ENCODE measurements at regions not wholly inside any gene's neighbourhood (a gene's known extent, or its start where the extent isn't known, plus 50 kb on each side); places are given as distances from the start of the nearest gene placed in this dataset.

DNA sequence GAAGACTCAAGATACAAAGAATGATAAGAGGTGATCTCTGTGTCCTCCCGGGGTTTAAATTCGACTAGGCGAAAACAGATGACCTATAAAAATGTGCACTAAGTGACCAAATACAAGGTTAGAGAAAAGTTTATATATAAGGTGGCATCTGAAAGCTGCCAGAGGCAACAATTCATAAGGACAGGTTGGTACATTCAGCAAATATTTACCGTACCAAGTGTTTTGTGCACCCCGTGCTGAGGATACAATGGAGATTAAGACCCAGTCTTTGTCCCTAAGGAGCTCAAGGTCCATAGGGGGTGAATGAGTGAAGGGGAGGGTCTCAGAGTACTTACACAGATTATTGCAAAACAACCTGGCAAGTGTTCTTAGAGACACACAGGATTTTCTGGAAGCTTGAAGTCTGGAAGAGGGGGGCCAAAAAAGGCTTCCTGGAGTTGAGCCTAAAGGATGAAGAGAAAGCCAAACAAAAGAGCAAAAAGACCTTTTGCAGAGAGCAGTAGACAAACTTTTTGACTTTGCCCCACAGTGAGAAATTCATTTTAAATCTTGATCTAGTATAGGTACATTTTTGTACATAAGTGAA, 71.4 kb upstream of the LRIG1 start:
- H3K4me3 ChIP-seq (ENCODE audit: low read depth, low read length), result no peak overlapping the region
- no peak overlapping the region for H4K12ac ChIP-seq (ENCODE audit: low read depth, low read length)
- H3K23ac ChIP-seq (ENCODE audit: low read length), result no peak overlapping the region

DNA sequence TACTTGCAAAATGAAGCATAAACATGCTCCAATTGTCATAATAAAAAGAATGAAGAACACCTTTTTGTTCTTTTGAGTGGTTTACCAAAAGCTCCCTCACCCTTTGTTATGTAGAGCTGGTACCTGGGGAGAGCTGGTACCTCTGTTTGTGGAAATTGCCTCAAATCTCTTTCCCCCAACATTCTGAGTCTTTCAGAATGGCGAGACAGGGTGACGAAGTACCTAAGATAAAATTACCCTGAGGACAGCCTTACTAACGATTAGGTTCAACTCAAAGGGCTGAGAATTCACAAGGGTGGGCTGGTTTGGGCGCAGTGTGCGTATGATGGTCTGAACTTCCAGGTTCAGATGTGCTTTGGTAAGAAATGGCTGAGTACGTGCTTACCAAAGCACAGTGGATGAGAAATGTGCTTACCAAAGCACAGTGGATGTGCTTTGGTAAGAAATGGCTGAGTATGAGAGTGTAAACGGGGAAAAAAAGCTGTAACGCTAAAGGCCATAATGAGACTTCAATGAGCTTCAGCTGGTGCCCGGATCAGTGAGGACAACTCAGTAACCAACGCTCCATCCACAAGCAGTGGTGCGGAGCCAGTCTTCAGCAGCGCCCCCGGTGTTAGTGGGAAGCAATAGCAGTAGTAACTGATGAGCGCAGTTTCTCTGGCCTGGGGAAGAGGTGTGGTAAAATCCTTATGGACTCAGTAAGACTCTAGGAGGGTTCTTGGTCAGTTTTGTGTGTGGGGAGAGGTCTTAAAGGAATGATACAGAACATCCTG, 72.3 kb upstream of the LRIG1 start:
- WGBS (ENCODE audit: extremely low coverage, insufficient coverage, insufficient read length), result no CpG with 5 or more reads among the region's 14 CpGs
- H3K4me1 ChIP-seq (ENCODE audit: control insufficient read depth in 1 of 2, insufficient read depth in 2 of 2, low read length in 2 of 2), result no peaks in the 10 kb centered on the region
- DNase-seq, result peak; percentile 39 to 66
- no peaks in the 10 kb centered on the region for H3K9me3 ChIP-seq (ENCODE audit: insufficient read depth, low read depth, low read length)
- H3K4me2 ChIP-seq (ENCODE audit: low read length), result peak overlapping the region; percentile 23
- H3K23ac ChIP-seq (ENCODE audit: low read length), result no peak overlapping the region
- H4K91ac ChIP-seq (ENCODE audit: low read depth, low read length), result no peak overlapping the region
- no peak overlapping the region for H3K14ac ChIP-seq (ENCODE audit: low read length)
- H2BK12ac ChIP-seq (ENCODE audit: low read length), result no peak overlapping the region
- H3K79me2 ChIP-seq (ENCODE audit: control insufficient read depth, insufficient read depth, low read length, poor library complexity), result no peaks in the 10 kb centered on the region
- no peaks in the 10 kb centered on the region for H3K36me3 ChIP-seq (ENCODE audit: control insufficient read depth in 1 of 2, insufficient read depth in 2 of 2, low read length in 2 of 2)
- no peak overlapping the region for H2AK5ac ChIP-seq (ENCODE audit: low read length)
- no peak overlapping the region for H3K27ac ChIP-seq (ENCODE audit: low read depth, low read length)
- H2AFZ ChIP-seq (ENCODE audit: insufficient read depth, low read length, poor library complexity), result no peak overlapping the region
- H4K8ac ChIP-seq (ENCODE audit: low read depth, low read length), result no peak overlapping the region
- H2BK5ac ChIP-seq (ENCODE audit: low read depth, low read length, poor library complexity), result no peak overlapping the region
- no peak overlapping the region for H3K4me3 ChIP-seq (ENCODE audit: low read depth, low read length)
- H3K4ac ChIP-seq (ENCODE audit: low read depth, low read length), result no peak overlapping the region
- no peak overlapping the region for H3K18ac ChIP-seq (ENCODE audit: low read length)
- H3K9ac ChIP-seq (ENCODE audit: low read length), result no peak overlapping the region
- no peak overlapping the region for H4K12ac ChIP-seq (ENCODE audit: low read depth, low read length)
- no peaks in the 10 kb centered on the region for H3K79me1 ChIP-seq (ENCODE audit: low read length)
- H3K27me3 ChIP-seq (ENCODE audit: insufficient read depth, low read length), result no peaks in the 10 kb centered on the region
- H2BK120ac ChIP-seq (ENCODE audit: insufficient read depth, low read length, poor library complexity), result no peak overlapping the region

More for the DNA sequence above, 71.4 kb upstream of the LRIG1 start:
- H3K4ac ChIP-seq (ENCODE audit: low read depth, low read length), result no peak overlapping the region
- H3K14ac ChIP-seq (ENCODE audit: low read length), result no peak overlapping the region
- H3K4me1 ChIP-seq (ENCODE audit: control insufficient read depth in 1 of 2, insufficient read depth in 2 of 2, low read length in 2 of 2), result no peaks in the 10 kb centered on the region
- H4K91ac ChIP-seq (ENCODE audit: low read depth, low read length), result no peak overlapping the region
- no CpG with 5 or more reads among the region's 5 CpGs for WGBS (ENCODE audit: extremely low coverage, insufficient coverage, insufficient read length)
- H2AK5ac ChIP-seq (ENCODE audit: low read length), result no peak overlapping the region
- no peaks in the 10 kb centered on the region for H3K36me3 ChIP-seq (ENCODE audit: control insufficient read depth in 1 of 2, insufficient read depth in 2 of 2, low read length in 2 of 2)
- DNase-seq, result no peak
- H3K79me2 ChIP-seq (ENCODE audit: control insufficient read depth, insufficient read depth, low read length, poor library complexity), result no peaks in the 10 kb centered on the region
- no peak overlapping the region for H2BK5ac ChIP-seq (ENCODE audit: low read depth, low read length, poor library complexity)
- H3K27ac ChIP-seq (ENCODE audit: low read depth, low read length), result no peak overlapping the region
- H3K9me3 ChIP-seq (ENCODE audit: insufficient read depth, low read depth, low read length), result no peaks in the 10 kb centered on the region
- no peaks in the 10 kb centered on the region for H3K27me3 ChIP-seq (ENCODE audit: insufficient read depth, low read length)
- no peak overlapping the region for H3K18ac ChIP-seq (ENCODE audit: low read length)
- H2BK12ac ChIP-seq (ENCODE audit: low read length), result no peak overlapping the region
- H2BK120ac ChIP-seq (ENCODE audit: insufficient read depth, low read length, poor library complexity), result no peak overlapping the region
- H3K4me2 ChIP-seq (ENCODE audit: low read length), result no peak overlapping the region
- H4K8ac ChIP-seq (ENCODE audit: low read depth, low read length), result no peak overlapping the region
- no peak overlapping the region for H3K9ac ChIP-seq (ENCODE audit: low read length)
- H2AFZ ChIP-seq (ENCODE audit: insufficient read depth, low read length, poor library complexity), result no peak overlapping the region
- H3K79me1 ChIP-seq (ENCODE audit: low read length), result no peaks in the 10 kb centered on the region

DNA sequence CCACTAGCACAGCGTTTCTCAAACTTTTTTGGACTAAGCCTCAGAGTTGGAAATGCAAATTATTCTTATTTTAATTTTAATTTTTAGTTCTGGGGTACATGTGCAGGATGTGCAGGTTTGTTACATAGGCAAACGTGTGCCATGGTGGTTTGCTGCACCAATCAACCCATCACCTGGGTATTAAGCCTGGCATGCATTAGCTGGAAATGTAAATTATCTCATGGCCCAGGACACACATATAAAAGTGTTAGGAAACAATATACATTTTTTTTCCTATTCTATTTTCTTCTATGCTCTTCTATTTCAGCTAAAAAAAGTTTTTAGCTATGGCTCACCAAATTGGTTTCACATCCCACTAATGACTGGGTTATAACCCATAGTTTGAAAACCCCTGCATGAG, 73.3 kb upstream of the LRIG1 start:
- H3K18ac ChIP-seq (ENCODE audit: low read length), result no peak overlapping the region
- H2BK12ac ChIP-seq (ENCODE audit: low read length), result no peak overlapping the region
- no peak overlapping the region for H3K4me3 ChIP-seq (ENCODE audit: low read depth, low read length)
- no peak overlapping the region for H4K91ac ChIP-seq (ENCODE audit: low read depth, low read length)
- H3K36me3 ChIP-seq (ENCODE audit: control insufficient read depth in 1 of 2, insufficient read depth in 2 of 2, low read length in 2 of 2), result no peaks in the 10 kb centered on the region
- H4K12ac ChIP-seq (ENCODE audit: low read depth, low read length), result no peak overlapping the region
- H3K9me3 ChIP-seq (ENCODE audit: insufficient read depth, low read depth, low read length), result no peaks in the 10 kb centered on the region
- DNase-seq, result no peak
- no peaks in the 10 kb centered on the region for H3K79me2 ChIP-seq (ENCODE audit: control insufficient read depth, insufficient read depth, low read length, poor library complexity)
- no peak overlapping the region for H3K27ac ChIP-seq (ENCODE audit: low read depth, low read length)
- no peak overlapping the region for H2AK5ac ChIP-seq (ENCODE audit: low read length)
- no peak overlapping the region for H3K14ac ChIP-seq (ENCODE audit: low read length)
- no peak overlapping the region for H2BK5ac ChIP-seq (ENCODE audit: low read depth, low read length, poor library complexity)
- H3K4me1 ChIP-seq (ENCODE audit: control insufficient read depth in 1 of 2, insufficient read depth in 2 of 2, low read length in 2 of 2), result no peaks in the 10 kb centered on the region
- H2BK120ac ChIP-seq (ENCODE audit: insufficient read depth, low read length, poor library complexity), result no peak overlapping the region
- no peaks in the 10 kb centered on the region for H3K27me3 ChIP-seq (ENCODE audit: insufficient read depth, low read length)
- WGBS (ENCODE audit: extremely low coverage, insufficient coverage, insufficient read length), result no CpG with 5 or more reads among the region's 2 CpGs
- H3K4me2 ChIP-seq (ENCODE audit: low read length), result no peak overlapping the region
- no peak overlapping the region for H4K8ac ChIP-seq (ENCODE audit: low read depth, low read length)
- no peak overlapping the region for H3K4ac ChIP-seq (ENCODE audit: low read depth, low read length)
- H2AFZ ChIP-seq (ENCODE audit: insufficient read depth, low read length, poor library complexity), result no peak overlapping the region
- H3K79me1 ChIP-seq (ENCODE audit: low read length), result no peaks in the 10 kb centered on the region
- H3K9ac ChIP-seq (ENCODE audit: low read length), result no peak overlapping the region
- H3K23ac ChIP-seq (ENCODE audit: low read length), result no peak overlapping the region

- Histone ChIP-seq H2BK5ac (ENCODE audit: low read depth, low read length, poor library complexity) (no peak overlapping the region), H2BK120ac (ENCODE audit: insufficient read depth, low read length, poor library complexity) (no peak overlapping the region), H3K4me3 (ENCODE audit: low read depth, low read length) (no peak overlapping the region), H3K9ac (ENCODE audit: low read length) (no peak overlapping the region), H3K9me3 (ENCODE audit: insufficient read depth, low read depth, low read length) (peaks cover under 1% of the 10 kb centered on the region), H4K8ac (ENCODE audit: low read depth, low read length) (no peak overlapping the region), H3K27me3 (ENCODE audit: insufficient read depth, low read length) (no peaks in the 10 kb centered on the region), H3K4me1 (ENCODE audit: control insufficient read depth in 1 of 2, insufficient read depth in 2 of 2, low read length in 2 of 2) (no peaks in the 10 kb centered on the region), H3K79me2 (ENCODE audit: control insufficient read depth, insufficient read depth, low read length, poor library complexity) (no peaks in the 10 kb centered on the region), H4K12ac (ENCODE audit: low read depth, low read length) (no peak overlapping the region), H3K4ac (ENCODE audit: low read depth, low read length) (no peak overlapping the region), H3K4me2 (ENCODE audit: low read length) (no peak overlapping the region), H2AFZ (ENCODE audit: insufficient read depth, low read length, poor library complexity) (no peak overlapping the region), H3K23ac (ENCODE audit: low read length) (no peak overlapping the region), H2AK5ac (ENCODE audit: low read length) (no peak overlapping the region), H2BK12ac (ENCODE audit: low read length) (no peak overlapping the region), H3K36me3 (ENCODE audit: control insufficient read depth in 1 of 2, insufficient read depth in 2 of 2, low read length in 2 of 2) (no peaks in the 10 kb centered on the region), H3K79me1 (ENCODE audit: low read length) (no peaks in the 10 kb centered on the region), H4K91ac (ENCODE audit: low read depth, low read length) (no peak overlapping the region), H3K27ac (ENCODE audit: low read depth, low read length) (no peak overlapping the region), H3K14ac (ENCODE audit: low read length) (no peak overlapping the region), H3K18ac (ENCODE audit: low read length) (no peak overlapping the region)
- no CpG with 5 or more reads among the region's 7 CpGs for WGBS (ENCODE audit: extremely low coverage, insufficient coverage, insufficient read length)
- no peak for DNase-seq
Measured at GRCh38 chr3:66577426-66578203, 76.8 kb upstream of the LRIG1 start.
